ENCODE measurements at regions not wholly inside any gene's neighbourhood (a gene's known extent, or its start where the extent isn't known, plus 50 kb on each side); places are given as distances from the start of the nearest gene placed in this dataset.

DNA sequence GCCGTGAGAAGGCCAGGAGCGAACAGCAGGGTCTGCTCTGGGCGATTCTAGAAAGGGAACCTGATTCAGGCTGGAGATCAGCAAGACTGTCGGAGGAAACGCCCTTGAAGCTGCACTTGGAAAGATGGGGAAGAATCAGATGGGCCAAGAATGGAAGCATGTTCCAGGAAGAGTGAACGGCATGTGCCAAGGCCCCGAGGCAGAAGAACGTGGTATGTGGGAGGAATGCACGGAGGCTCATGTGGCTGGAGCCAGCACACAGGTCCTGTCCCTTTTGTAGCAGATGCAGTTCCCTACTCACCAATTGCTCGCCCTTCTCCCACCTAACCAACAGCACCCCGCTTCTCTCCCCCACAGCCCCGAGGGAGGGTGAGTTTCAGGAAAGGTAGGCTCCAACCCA is 180.6 kb downstream of the TFAP2C start:
- no peaks in the 10 kb centered on the region for H3K9me2 ChIP-seq (ENCODE audit: low read depth, low read length)
- H3K79me2 ChIP-seq (ENCODE audit: insufficient read depth, low read length) = no peaks in the 10 kb centered on the region
- no peak overlapping the region for H3K4me2 ChIP-seq (ENCODE audit: low read length)
- no peak overlapping the region for H3K4me3 ChIP-seq (ENCODE audit: low read depth, low read length, poor library complexity, severe bottlenecking)
- no peak overlapping the region for H2AFZ ChIP-seq (ENCODE audit: low read length)
- H3K27ac ChIP-seq (ENCODE audit: low read depth, low read length, poor library complexity, severe bottlenecking) = no peak overlapping the region
- H4K20me1 ChIP-seq (ENCODE audit: insufficient read depth, low read length) = no peaks in the 10 kb centered on the region
- H3K36me3 ChIP-seq (ENCODE audit: insufficient read depth, low read length) = no peaks in the 10 kb centered on the region
- no peaks in the 10 kb centered on the region for H3K9me3 ChIP-seq (ENCODE audit: low read length)
- H3K9ac ChIP-seq (ENCODE audit: low read length) = no peak overlapping the region
- H3K27me3 ChIP-seq (ENCODE audit: insufficient read depth, low read length) = 0 out of 2 replicates have a peak, but pooled peaks cover 7% of the 10 kb centered on the region
- no peaks in the 10 kb centered on the region for H3K4me1 ChIP-seq (ENCODE audit: insufficient read depth, low read length, severe bottlenecking)
- TF ChIP-seq CTCF (IDR thresholded peaks at IDR 0.05; ENCODE audit: low read length) (no peak), EZH2 (IDR thresholded peaks at IDR 0.05; ENCODE audit: borderline replicate concordance, low read length) (no peak)
- no peaks in the 10 kb centered on the region for H3F3A ChIP-seq (ENCODE audit: insufficient read depth, low read length)

DNA sequence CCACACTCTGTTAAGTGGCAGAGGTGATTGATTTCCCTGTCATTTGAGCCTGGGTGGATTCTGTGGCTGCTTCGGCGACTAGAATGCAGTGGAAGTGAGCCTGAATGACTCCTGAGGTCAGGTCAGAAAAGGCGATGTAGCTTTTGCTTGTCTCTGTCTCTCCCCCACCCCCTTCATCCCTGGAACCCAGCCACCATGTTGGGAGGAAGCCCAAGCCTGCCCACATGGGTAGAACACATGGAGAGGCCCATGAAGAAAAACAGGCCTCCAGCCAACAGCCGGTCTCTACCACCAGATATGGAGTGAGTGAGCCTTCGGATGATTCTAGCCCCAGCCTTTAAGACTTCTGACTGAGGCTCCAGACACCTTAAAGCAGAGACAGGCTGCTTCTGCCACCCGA is 181.0 kb downstream of the TFAP2C start:
- H3K4me2 ChIP-seq (ENCODE audit: low read length) = no peak overlapping the region
- H3K27me3 ChIP-seq (ENCODE audit: insufficient read depth, low read length) = 0 out of 2 replicates have a peak, but pooled peaks cover 7% of the 10 kb centered on the region
- no peaks in the 10 kb centered on the region for H3K79me2 ChIP-seq (ENCODE audit: insufficient read depth, low read length)
- no peak overlapping the region for H3K9ac ChIP-seq (ENCODE audit: low read length)
- H3K9me2 ChIP-seq (ENCODE audit: low read depth, low read length) = no peaks in the 10 kb centered on the region
- no peaks in the 10 kb centered on the region for H3K4me1 ChIP-seq (ENCODE audit: insufficient read depth, low read length, severe bottlenecking)
- no peaks in the 10 kb centered on the region for H3K9me3 ChIP-seq (ENCODE audit: low read length)
- H3F3A ChIP-seq (ENCODE audit: insufficient read depth, low read length) = no peaks in the 10 kb centered on the region
- no peaks in the 10 kb centered on the region for H3K36me3 ChIP-seq (ENCODE audit: insufficient read depth, low read length)
- no peak overlapping the region for H3K4me3 ChIP-seq (ENCODE audit: low read depth, low read length, poor library complexity, severe bottlenecking)
- no peak overlapping the region for H3K27ac ChIP-seq (ENCODE audit: low read depth, low read length, poor library complexity, severe bottlenecking)
- no peak overlapping the region for H2AFZ ChIP-seq (ENCODE audit: low read length)
- TF ChIP-seq EZH2 (IDR thresholded peaks at IDR 0.05; ENCODE audit: borderline replicate concordance, low read length) (no peak), CTCF (IDR thresholded peaks at IDR 0.05; ENCODE audit: low read length) (no peak)
- no peaks in the 10 kb centered on the region for H4K20me1 ChIP-seq (ENCODE audit: insufficient read depth, low read length)

DNA sequence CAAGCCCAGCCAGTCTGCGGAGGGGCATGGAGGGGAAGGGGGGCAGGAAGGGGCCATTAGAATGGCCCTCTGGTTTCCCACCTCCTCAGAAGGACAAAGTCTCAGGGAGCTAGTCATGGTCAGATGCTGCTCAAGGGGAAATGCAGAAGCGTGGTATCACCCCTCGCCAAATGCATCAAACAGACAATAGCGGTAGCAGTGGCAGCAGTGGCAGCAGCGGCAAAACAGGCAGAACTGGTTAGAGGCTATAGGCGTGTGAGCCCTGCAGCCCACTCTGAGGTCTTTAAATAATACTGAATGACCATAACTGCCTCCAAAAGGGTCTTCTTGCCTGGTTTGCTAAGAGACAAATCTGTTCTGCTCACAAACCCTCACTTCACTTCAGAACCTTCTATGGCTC is 186.7 kb downstream of the TFAP2C start:
- no peaks in the 10 kb centered on the region for H3K4me1 ChIP-seq (ENCODE audit: insufficient read depth, low read length, severe bottlenecking)
- H4K20me1 ChIP-seq (ENCODE audit: insufficient read depth, low read length) = no peaks in the 10 kb centered on the region
- H3K9ac ChIP-seq (ENCODE audit: low read length) = no peak overlapping the region
- H3K79me2 ChIP-seq (ENCODE audit: insufficient read depth, low read length) = no peaks in the 10 kb centered on the region
- no peaks in the 10 kb centered on the region for H3K9me3 ChIP-seq (ENCODE audit: low read length)
- H3K27ac ChIP-seq (ENCODE audit: low read depth, low read length, poor library complexity, severe bottlenecking) = no peak overlapping the region
- H3K4me2 ChIP-seq (ENCODE audit: low read length) = no peak overlapping the region
- no peaks in the 10 kb centered on the region for H3K27me3 ChIP-seq (ENCODE audit: insufficient read depth, low read length)
- H3K9me2 ChIP-seq (ENCODE audit: low read depth, low read length) = no peaks in the 10 kb centered on the region
- no peaks in the 10 kb centered on the region for H3F3A ChIP-seq (ENCODE audit: insufficient read depth, low read length)
- no peak for TF ChIP-seq EZH2 (IDR thresholded peaks at IDR 0.05; ENCODE audit: borderline replicate concordance, low read length)
- no peak for TF ChIP-seq CTCF (IDR thresholded peaks at IDR 0.05; ENCODE audit: low read length)
- no peaks in the 10 kb centered on the region for H3K36me3 ChIP-seq (ENCODE audit: insufficient read depth, low read length)
- H3K4me3 ChIP-seq (ENCODE audit: low read depth, low read length, poor library complexity, severe bottlenecking) = no peak overlapping the region
- no peak overlapping the region for H2AFZ ChIP-seq (ENCODE audit: low read length)
